Glomerular endothelial cell (primary cell): ENCODE measurements at regions not wholly inside any gene's neighbourhood (a gene's known extent, or its start where the extent isn't known, plus 50 kb on each side); places are given as distances from the start of the nearest gene placed in this dataset.
"Not testable (repeated sequence)": the region's sequence is repeated elsewhere in the genome, so short reads cannot be mapped to it uniquely, and the experiment has no call there.

Experiments
- DNase-seq: peaks from one replicate; pipeline ENCODE4 v3.0.0-alpha.2; 2011; ENCODE audit warnings: low read depth, low spot score; ENCODE audit errors: extremely low read depth

GRCh38 chr14:30349520-30349919 is 209.4 kb upstream of the G2E3 start:
- DNase-seq = no peak

DNA sequence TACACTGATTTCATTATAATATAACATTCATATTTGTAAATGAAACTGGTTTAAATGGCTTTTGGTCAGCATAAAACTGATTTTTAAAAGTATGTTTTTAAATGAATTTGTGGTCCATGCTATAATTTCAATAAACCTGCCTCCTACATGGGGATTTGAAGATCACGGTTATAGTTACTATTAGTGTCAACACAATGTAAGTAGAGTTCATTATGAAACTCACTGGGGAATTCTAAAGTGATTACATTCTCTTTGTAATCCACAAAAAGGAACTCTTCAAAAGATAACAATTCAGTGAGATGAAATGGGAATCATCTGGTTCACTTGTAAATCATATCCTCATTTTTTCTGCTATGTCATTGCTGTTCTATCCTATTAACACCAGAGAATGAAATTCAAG is 204.5 kb upstream of the G2E3 start:
- no peak for DNase-seq

DNA sequence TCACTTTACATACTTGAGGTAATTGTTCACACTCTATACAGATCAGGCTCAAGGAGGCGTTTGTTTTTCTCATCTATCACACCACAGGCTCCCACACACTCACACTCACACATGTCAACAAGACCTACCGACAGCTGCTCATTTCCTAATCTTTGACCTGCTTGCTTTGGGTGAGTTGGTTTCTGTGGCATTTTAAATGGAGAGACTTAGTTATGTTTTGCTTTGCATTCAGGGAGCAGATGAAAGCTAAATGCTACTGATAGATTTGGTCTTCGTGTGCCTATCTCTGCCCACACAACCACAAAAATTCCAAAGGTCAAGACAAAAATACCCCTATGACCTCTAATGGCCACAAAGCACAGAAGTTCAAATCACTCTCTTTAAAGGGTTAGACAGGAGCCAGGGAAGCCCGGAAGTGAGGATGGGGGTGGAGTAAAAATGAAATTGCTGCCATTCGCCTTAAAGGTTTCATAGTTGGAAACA is 203.5 kb upstream of the G2E3 start:
- no peak for DNase-seq

GRCh38 chr14:30356438-30357202 is 202.3 kb upstream of the G2E3 start:
- no peak for DNase-seq

DNA sequence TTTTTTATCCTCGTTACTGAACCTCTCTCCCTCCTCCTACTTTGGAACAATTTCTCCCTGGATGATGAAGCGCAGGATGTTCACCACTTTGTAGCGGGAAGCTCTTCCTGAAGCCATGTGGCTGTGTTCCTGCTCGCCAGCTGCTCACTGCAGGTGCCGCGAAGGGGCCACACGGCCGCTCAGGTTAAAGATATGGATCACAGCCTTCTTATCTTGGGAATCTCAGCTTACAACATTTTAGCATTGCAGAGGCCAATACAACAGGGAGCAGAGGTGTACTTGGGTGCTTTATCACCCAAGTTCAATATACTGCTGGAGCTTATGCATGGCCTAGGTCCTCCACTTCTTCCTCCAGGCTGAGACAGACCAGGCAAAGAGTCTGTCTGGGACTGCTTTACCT is 201.2 kb upstream of the G2E3 start:
- no peak for DNase-seq

DNA sequence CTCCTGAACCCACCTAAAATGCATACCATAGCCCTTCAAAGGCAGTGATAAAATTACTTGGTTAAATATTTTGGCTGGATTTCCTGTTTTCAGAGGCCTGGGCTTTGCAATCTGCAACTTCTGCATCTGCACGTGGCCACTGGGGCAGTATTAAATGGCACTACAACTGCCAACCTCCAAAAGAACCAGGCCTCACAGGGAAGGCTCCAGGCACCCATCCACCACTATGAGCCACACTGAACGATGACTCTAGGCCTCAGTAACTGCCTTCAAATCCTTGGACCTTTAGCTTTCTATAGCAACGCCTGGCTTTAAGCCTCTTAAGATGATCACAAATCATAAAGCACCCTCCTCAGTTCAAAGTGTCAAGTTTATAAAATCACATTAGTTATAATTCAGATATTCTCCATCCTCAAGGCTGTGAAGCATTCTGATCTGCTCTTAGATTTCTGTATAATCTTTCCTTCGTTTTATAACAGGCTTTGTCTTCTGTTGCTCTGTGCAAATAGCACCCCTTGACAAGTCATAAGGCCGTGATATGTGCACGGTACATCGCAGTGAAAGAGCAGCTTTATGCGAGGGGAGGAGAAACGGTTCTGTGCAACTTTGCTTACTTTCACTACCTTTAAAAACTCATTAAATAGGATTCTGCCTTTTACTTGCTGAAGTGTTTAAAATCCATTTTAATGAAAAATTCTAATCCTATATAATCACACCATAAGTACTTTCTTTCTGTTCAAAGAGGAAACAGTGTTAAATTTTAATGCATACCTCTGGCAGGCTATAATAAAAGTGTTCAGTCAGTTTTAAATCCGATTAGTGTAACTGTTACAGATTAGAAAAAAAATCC is 196.4 kb upstream of the G2E3 start:
- no peak for DNase-seq

DNA sequence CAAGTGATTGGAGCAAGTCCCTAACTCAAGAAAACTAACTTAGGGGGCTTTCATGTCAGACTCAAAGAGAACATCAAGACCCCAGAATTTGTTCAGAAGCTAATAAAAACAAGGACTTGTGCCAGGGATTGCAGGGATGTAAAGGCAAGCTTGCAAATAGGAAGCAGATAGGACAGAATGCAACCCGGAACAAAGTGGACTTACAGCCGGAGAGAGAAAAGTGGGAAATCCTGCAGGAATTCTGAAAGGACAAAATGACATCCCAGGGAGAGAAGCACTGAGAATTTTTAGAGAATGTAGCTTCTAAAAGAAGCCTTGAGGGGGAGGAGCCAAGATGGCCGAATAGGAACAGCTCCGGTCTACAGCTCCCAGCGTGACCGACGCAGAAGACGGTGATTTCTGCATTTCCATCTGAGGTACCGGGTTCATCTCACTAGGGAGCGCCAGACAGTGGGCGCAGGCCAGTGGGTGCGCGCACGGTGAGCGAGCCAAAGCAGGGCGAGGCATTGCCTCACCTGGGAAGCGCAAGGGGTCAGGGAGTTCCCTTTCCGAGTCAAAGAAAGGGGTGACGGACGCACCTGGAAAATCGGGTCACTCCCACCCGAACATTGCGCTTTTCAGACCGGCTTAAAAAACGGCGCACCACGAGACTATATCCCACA is 195.6 kb upstream of the G2E3 start:
- not testable (repeated sequence) for DNase-seq

- no peak for DNase-seq
Observed at GRCh38 chr14:30369502-30370180, 189.3 kb upstream of the G2E3 start.

- DNase-seq = no peak
Observed at GRCh38 chr14:30373053-30373452, 185.9 kb upstream of the G2E3 start.

- DNase-seq = no peak
Observed at GRCh38 chr14:30373526-30373925, 185.4 kb upstream of the G2E3 start.

DNA sequence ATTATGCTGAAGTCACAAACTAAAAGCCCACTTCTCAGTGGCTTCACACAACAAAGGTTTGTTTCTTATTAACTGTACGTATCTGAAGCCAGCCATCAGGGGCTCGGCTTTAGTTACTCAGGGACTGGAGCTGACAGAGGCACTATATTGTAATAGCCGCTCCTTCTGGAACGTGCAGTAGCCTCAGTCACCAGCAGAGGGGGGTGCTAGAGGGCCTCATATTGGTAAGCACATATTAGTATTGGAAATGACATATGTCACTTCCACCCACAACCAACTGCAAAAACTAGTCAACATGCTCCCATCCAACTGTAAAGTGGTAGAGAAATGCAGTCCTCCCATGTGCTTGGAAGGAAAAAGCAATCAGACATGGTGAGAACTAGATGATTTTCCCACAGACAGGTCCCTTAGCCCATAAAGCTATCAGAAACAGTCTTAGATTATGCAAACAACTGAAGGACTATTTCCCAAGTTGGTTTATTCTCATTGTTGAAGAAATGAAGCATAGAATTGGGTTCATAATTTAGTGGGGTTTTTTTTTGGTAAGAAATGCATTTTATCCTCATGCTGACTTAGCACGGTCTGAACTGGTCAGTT is 183.6 kb upstream of the G2E3 start:
- DNase-seq = peak; percentile 10

GRCh38 chr14:30381861-30382480 is 177.0 kb upstream of the G2E3 start:
- DNase-seq = no peak

- DNase-seq = no peak
Observed at GRCh38 chr14:30385925-30386324, 173.0 kb upstream of the G2E3 start.

DNA sequence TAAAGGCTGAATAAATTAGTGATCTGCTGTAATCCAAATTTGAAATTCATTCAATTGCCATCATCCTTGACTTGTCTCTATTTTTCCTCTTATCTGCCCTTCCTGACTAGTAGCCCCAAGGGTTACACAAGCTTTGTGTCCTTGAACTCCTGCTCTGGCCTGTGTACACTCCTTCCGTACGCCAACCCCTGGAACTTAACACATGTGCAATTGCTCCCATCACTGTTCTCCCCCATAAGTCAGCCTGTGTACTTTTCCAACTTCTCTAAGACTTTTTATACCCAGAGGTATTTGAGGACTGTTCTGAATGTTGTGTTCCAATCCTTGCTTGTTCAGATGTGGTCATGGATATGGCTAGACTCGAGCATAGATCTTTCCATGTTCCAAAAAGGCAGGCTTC is 171.1 kb upstream of the G2E3 start:
- no peak for DNase-seq

GRCh38 chr14:30389134-30389876 is 169.7 kb upstream of the G2E3 start:
- DNase-seq = no peak

DNA sequence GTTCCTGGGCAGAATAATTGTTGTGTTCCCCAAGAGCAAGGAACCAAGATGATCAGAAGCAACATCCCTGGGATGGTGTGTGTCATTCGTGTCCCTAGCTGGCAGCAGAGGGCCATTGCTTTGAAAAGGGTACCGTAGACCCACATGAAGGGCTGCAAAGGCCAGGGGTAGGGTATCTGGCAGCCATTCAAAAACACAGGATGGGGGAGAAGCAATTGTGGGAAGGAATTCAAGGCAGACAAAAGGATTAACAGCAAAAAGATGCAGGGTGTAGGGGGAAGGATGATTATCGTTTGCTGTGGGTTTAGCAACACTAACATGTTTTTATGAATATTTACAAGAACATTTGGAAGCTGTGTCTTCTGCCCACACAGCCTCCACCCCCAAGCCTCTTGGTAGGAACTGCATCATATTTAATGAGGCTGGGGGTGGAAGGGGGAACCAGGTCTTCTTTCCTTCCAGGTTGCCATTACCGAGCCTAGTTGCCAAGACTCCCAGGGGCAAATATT is 169.0 kb upstream of the G2E3 start:
- DNase-seq = no peak

- no peak for DNase-seq
Observed at GRCh38 chr14:30395065-30395464, 163.9 kb upstream of the G2E3 start.

DNA sequence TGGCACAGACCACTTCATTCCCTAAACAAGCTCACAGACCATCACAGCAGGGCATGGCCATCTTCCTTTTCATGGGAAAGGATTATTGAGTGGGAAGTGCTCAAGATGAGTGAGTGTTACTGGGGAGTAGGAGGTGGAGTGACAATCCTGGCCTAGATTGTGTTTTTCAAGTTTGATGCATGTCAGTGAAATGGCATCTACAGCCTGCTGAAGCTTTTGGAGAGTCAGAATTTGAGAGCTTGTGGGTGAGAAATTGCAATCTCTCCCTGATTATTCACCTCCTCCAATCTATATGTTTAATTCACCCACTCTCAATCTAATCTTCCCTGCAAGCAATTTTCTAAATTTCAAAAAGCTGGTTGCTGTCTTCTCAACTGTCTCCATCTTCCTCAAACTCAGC is 156.1 kb upstream of the G2E3 start:
- no peak for DNase-seq

GRCh38 chr14:30403791-30404190 is 155.2 kb upstream of the G2E3 start:
- DNase-seq = no peak
